Subcutaneous abdominal adipose tissue (tissue), 5 donors: ENCODE measurements at regions not wholly inside any gene's neighbourhood (a gene's known extent, or its start where the extent isn't known, plus 50 kb on each side); places are given as distances from the start of the nearest gene placed in this dataset.

ENCODE experiments used
- H3K27ac ChIP-seq: one replicate; pipeline ENCODE4 v1.7.0; 2013; ENCODE audit warnings: low read depth, mild to moderate bottlenecking, inconsistent platforms, low read length, moderate library complexity
- H3K27me3 ChIP-seq, 5 donors: one replicate each; pipeline ENCODE4 v1.7.0; 2013; ENCODE audit warnings: low read length in 5 of 5, inconsistent platforms in 1 of 5; ENCODE audit not compliant: control insufficient read depth in 5 of 5, insufficient read depth in 4 of 5
- H3K36me3 ChIP-seq, 5 donors: one replicate each; pipeline ENCODE4 v1.7.0; 2013; ENCODE audit warnings: low read length in 5 of 5; ENCODE audit not compliant: control insufficient read depth in 5 of 5, insufficient read depth in 5 of 5
- H3K4me1 ChIP-seq, 5 donors: one replicate each; pipeline ENCODE4 v1.7.0; 2013; ENCODE audit warnings: low read length in 5 of 5, mild to moderate bottlenecking in 3 of 5, moderate library complexity in 1 of 5; ENCODE audit not compliant: control insufficient read depth in 5 of 5, insufficient read depth in 5 of 5
- H3K4me3 ChIP-seq, 5 donors: one replicate each; pipeline ENCODE4 v1.7.0; 2013; ENCODE audit warnings: low read length in 5 of 5, low read depth in 1 of 5
- H3K9ac ChIP-seq, 5 donors: one replicate each; pipeline ENCODE4 v1.7.0; 2013; ENCODE audit warnings: low read length in 5 of 5, mild to moderate bottlenecking in 4 of 5, moderate library complexity in 3 of 5
- H3K9me3 ChIP-seq, 5 donors: one replicate each; pipeline ENCODE4 v1.7.0; 2013; ENCODE audit warnings: low read length in 5 of 5; ENCODE audit not compliant: control insufficient read depth in 5 of 5
- donor health status: healthy.
- donor health status: healthy.
- donor health status: healthy.
- donor health status: healthy.
- donor health status: healthy.

- Histone ChIP-seq H3K27ac (no peak overlapping the region), H3K4me3 (no peak overlapping the region), H3K27me3 (no peaks in the 10 kb centered on the region), H3K36me3 (no peaks in the 10 kb centered on the region), H3K4me1 (no peaks in the 10 kb centered on the region), H3K9ac (no peak overlapping the region), H3K9me3 (no peaks in the 10 kb centered on the region)
Measured at GRCh38 chr5:92976156-92976555, 604.9 kb downstream of the NR2F1-AS1 start.

GRCh38 chr5:92969781-92970237, 611.2 kb downstream of the NR2F1-AS1 start:
- Histone ChIP-seq H3K27ac (no peak overlapping the region), H3K4me3 (no peak overlapping the region), H3K4me1 (no peaks in the 10 kb centered on the region), H3K9ac (no peak overlapping the region), H3K27me3 (no peaks in the 10 kb centered on the region), H3K9me3 (no peaks in the 10 kb centered on the region), H3K36me3 (no peaks in the 10 kb centered on the region)

DNA sequence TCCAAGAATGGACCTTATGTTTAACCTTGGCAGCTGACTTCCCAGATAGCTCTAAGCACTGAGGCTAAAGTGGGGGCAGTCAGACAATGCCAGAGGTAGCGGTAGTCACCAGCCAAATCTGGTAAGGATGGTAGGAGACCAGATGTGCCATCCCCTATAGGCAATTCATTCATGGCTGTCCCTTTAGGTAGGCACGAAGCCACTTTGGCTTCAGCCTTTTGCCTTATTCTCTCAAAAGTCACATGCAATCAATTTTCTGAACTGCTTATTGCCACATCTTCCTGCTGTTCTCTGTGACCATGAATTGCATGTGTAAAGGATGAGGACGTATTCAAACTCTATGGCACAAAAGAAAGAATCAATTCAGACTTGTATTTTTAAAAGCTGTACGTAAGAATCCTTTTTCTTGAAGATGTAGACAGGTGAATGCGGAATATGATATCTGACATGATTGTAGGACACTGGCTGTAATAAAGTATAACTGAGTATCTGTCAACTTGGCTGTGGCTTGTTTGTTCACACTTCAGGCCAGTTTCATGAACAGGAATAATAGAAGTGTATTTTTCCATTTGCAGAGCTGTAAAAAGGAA, 611.7 kb downstream of the NR2F1-AS1 start:
- Histone ChIP-seq H3K9me3 (no peaks in the 10 kb centered on the region), H3K4me1 (no peaks in the 10 kb centered on the region), H3K27ac (no peak overlapping the region), H3K9ac (no peak overlapping the region), H3K36me3 (no peaks in the 10 kb centered on the region), H3K27me3 (no peaks in the 10 kb centered on the region), H3K4me3 (no peak overlapping the region)

DNA sequence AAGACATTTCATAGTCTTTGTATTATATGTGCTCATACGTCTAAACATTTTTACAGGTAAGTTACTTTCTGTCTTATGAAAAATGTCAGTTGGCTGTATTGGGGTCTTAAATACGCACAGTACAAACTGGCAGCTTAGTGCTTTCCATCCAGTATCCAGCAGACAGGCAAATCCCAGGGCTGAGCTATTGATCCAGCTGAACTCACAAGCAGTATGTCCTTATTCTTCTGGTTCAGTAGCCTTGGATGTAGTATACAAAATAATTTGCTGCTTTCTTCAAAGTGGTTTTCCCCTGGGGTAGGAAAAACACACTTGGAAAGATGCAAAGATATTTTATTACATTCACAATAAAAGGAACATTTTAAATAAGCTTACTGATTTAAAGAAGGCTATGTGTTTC, 617.2 kb downstream of the NR2F1-AS1 start:
- Histone ChIP-seq H3K4me3 (no peak overlapping the region), H3K36me3 (no peaks in the 10 kb centered on the region), H3K9me3 (no peaks in the 10 kb centered on the region), H3K27me3 (no peaks in the 10 kb centered on the region), H3K4me1 (no peaks in the 10 kb centered on the region), H3K27ac (no peak overlapping the region), H3K9ac (no peak overlapping the region)

DNA sequence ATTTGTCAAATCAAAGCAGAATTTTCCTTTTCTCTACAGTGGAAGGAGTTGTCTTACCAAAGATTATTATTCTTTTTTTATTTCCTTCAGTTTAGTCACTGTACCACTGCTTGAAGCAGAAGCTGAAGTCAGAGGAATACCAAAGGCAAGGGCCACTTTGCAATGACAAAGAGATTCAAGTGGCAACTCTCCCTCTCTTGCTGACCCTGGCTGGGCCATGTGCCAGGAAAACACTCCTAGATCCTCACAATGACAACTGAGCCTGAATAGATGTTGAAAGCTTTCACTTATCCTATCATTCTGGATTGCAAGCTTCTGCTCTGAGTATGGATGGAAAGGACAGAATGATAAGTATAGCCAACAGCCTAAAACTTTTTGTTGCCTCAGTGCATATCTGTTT, 618.3 kb downstream of the NR2F1-AS1 start:
- H3K27me3 ChIP-seq: no peaks in the 10 kb centered on the region
- no peak overlapping the region for H3K9ac ChIP-seq
- H3K36me3 ChIP-seq: no peaks in the 10 kb centered on the region
- H3K9me3 ChIP-seq: no peaks in the 10 kb centered on the region
- H3K4me1 ChIP-seq: no peaks in the 10 kb centered on the region
- H3K4me3 ChIP-seq: no peak overlapping the region
- H3K27ac ChIP-seq: no peak overlapping the region

- Histone ChIP-seq H3K4me3 (no peak overlapping the region), H3K9ac (no peak overlapping the region), H3K36me3 (no peaks in the 10 kb centered on the region), H3K4me1 (no peaks in the 10 kb centered on the region), H3K27ac (no peak overlapping the region), H3K9me3 (peaks cover 0 to 10% (median 5%) of the 10 kb centered on the region in 5 donors), H3K27me3 (no peaks in the 10 kb centered on the region)
Measured at GRCh38 chr5:92956886-92957285, 624.1 kb downstream of the NR2F1-AS1 start.

GRCh38 chr5:92952243-92952642, 628.8 kb downstream of the NR2F1-AS1 start:
- Histone ChIP-seq H3K4me1 (no peaks in the 10 kb centered on the region), H3K36me3 (no peaks in the 10 kb centered on the region), H3K27ac (no peak overlapping the region), H3K9me3 (peaks cover 0 to 13% (median 11%) of the 10 kb centered on the region in 5 donors), H3K9ac (no peak overlapping the region), H3K27me3 (no peaks in the 10 kb centered on the region), H3K4me3 (no peak overlapping the region)

DNA sequence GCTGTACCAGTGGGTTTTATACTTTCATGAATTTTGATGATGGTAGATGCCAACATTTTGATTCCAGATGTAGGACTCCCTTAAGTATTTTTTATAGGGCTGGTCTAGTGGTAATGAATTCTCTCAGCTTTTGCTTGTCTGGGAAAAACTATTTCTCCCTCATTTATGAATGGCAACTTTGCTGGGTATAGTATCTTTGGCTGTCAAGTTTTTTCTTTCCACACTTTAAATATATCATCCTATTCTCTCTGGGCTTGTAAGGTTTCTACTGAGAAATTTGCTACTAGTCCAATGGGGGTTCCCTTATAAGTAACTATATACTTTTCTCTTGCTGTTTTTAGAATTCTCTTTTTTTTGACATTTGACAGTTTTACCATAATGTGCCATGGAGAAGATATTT, 629.3 kb downstream of the NR2F1-AS1 start:
- Histone ChIP-seq H3K36me3 (no peaks in the 10 kb centered on the region), H3K27me3 (no peaks in the 10 kb centered on the region), H3K27ac (no peak overlapping the region), H3K9me3 (peaks cover 0 to 13% (median 11%) of the 10 kb centered on the region in 5 donors), H3K4me3 (no peak overlapping the region), H3K4me1 (no peaks in the 10 kb centered on the region), H3K9ac (no peak overlapping the region)

DNA sequence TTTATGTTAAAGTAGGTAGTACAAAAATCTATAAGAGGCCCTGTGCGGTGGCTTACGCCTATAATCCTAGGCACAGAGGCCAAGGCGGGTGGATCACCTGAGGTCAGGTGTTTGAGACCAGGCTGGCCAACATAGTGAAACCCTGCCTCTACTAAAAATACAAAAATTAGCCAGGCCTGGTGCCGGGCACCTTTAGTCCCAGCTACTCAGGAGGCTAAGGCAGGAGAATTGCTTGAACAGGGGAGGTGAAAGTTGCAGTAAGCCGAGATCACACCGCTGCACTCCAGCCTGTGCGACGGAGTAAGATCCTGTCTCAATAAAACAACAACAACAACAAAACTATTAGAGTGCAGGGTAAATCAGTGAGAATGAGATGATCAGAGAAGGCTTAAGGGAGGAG, 634.5 kb downstream of the NR2F1-AS1 start:
- H3K4me1 ChIP-seq: peaks cover 0 to 8% (median 0%) of the 10 kb centered on the region in 5 donors
- H3K36me3 ChIP-seq: no peaks in the 10 kb centered on the region
- H3K4me3 ChIP-seq: no peak overlapping the region
- H3K27ac ChIP-seq: no peak overlapping the region
- no peaks in the 10 kb centered on the region for H3K27me3 ChIP-seq
- H3K9ac ChIP-seq: no peak overlapping the region
- peaks cover 0 to 12% (median 0%) of the 10 kb centered on the region in 5 donors for H3K9me3 ChIP-seq

GRCh38 chr5:92945605-92946097, 635.4 kb downstream of the NR2F1-AS1 start:
- H3K27me3 ChIP-seq: no peaks in the 10 kb centered on the region
- no peak overlapping the region for H3K9ac ChIP-seq
- H3K36me3 ChIP-seq: no peaks in the 10 kb centered on the region
- peaks cover 0 to 8% (median 0%) of the 10 kb centered on the region in 5 donors for H3K4me1 ChIP-seq
- H3K9me3 ChIP-seq: peaks cover 0 to 10% (median 0%) of the 10 kb centered on the region in 5 donors
- H3K4me3 ChIP-seq: no peak overlapping the region
- no peak overlapping the region for H3K27ac ChIP-seq
